Urothelium cell line (cell line): ENCODE measurements at regions not wholly inside any gene's neighbourhood (a gene's known extent, or its start where the extent isn't known, plus 50 kb on each side); places are given as distances from the start of the nearest gene placed in this dataset.
A peak's percentile ranks its signal among the peaks of the same experiment; 100 is the strongest.
"Not testable (repeated sequence)": the region's sequence is repeated elsewhere in the genome, so short reads cannot be mapped to it uniquely, and the experiment has no call there.

Source experiments
- DNase-seq: peaks from one replicate; pipeline ENCODE4 v3.0.0; 2011; ENCODE audit warnings: low spot score, mixed read lengths
- FAIRE-seq: peaks from 2 replicates; lab custom pipeline; 2011; peaks lifted over from hg19 to GRCh38; lab: Jason Lieb, UNC

- peak; percentile 76 for FAIRE-seq
Measured at GRCh38 chr19:30228835-30229524, 143.2 kb upstream of the ZNF536 start.

GRCh38 chr19:30229525-30230174 lies 142.5 kb upstream of the ZNF536 start:
- FAIRE-seq (no peak), DNase-seq (no peak)

More at GRCh38 chr19:30228835-30229524, 143.2 kb upstream of the ZNF536 start:
- DNase-seq, result peak; percentile 57

- FAIRE-seq (no peak), DNase-seq (no peak)
Measured at GRCh38 chr19:30231408-30232318, 140.5 kb upstream of the ZNF536 start.

- FAIRE-seq, result no peak
Measured at GRCh38 chr19:30233375-30233774, 138.8 kb upstream of the ZNF536 start.

GRCh38 chr19:30235946-30236345 lies 136.2 kb upstream of the ZNF536 start:
- no peak for FAIRE-seq
- DNase-seq, result no peak

More at GRCh38 chr19:30233375-30233774, 138.8 kb upstream of the ZNF536 start:
- no peak for DNase-seq

GRCh38 chr19:30236587-30236986 lies 135.6 kb upstream of the ZNF536 start:
- DNase-seq (no peak), FAIRE-seq (no peak)

GRCh38 chr19:30237140-30237539 lies 135.0 kb upstream of the ZNF536 start:
- DNase-seq, result no peak
- FAIRE-seq, result no peak

GRCh38 chr19:30240904-30241695 lies 131.1 kb upstream of the ZNF536 start:
- FAIRE-seq, result peak; percentile 91
- DNase-seq, result no peak

- no peak for FAIRE-seq
- DNase-seq, result no peak
Measured at GRCh38 chr19:30244533-30244932, 127.7 kb upstream of the ZNF536 start.

GRCh38 chr19:30245401-30246039 lies 126.7 kb upstream of the ZNF536 start:
- FAIRE-seq (peak; percentile 40), DNase-seq (no peak)

GRCh38 chr19:30249911-30250310 lies 122.3 kb upstream of the ZNF536 start:
- DNase-seq, result no peak
- FAIRE-seq, result no peak

GRCh38 chr19:30252214-30252613 lies 120.0 kb upstream of the ZNF536 start:
- no peak for DNase-seq
- no peak for FAIRE-seq

- peak; percentile 85 for DNase-seq
- peak; percentile 95 for FAIRE-seq
Measured at GRCh38 chr19:30253581-30253996, 118.6 kb upstream of the ZNF536 start.

- DNase-seq, result no peak
- FAIRE-seq, result no peak
Measured at GRCh38 chr19:30254158-30254557, 118.0 kb upstream of the ZNF536 start.

GRCh38 chr19:30254789-30255188 lies 117.4 kb upstream of the ZNF536 start:
- DNase-seq (no peak), FAIRE-seq (peak; percentile 23)

- DNase-seq (no peak), FAIRE-seq (no peak)
Measured at GRCh38 chr19:30255791-30256495, 116.2 kb upstream of the ZNF536 start.

- no peak for FAIRE-seq
- DNase-seq, result no peak
Measured at GRCh38 chr19:30256496-30256850, 115.7 kb upstream of the ZNF536 start.

- FAIRE-seq (peak; percentile 79), DNase-seq (no peak)
Measured at GRCh38 chr19:30263830-30264381, 108.3 kb upstream of the ZNF536 start.

GRCh38 chr19:30265918-30266317 lies 106.3 kb upstream of the ZNF536 start:
- not testable (repeated sequence) for DNase-seq

More at GRCh38 chr19:30265918-30266317, 106.3 kb upstream of the ZNF536 start:
- FAIRE-seq, result not testable (repeated sequence)
